ENCODE measurements at regions not wholly inside any gene's neighbourhood (a gene's known extent, or its start where the extent isn't known, plus 50 kb on each side); places are given as distances from the start of the nearest gene placed in this dataset.

GRCh38 chr12:92199819-92200576 lies 54.4 kb upstream of the BTG1 start:
- ChIA-PET POLR2A (no interaction called here), RAD21 (ENCODE audit: low non-redundant PET in 1 of 2, low total read pairs in 2 of 2, uncharacterized antibody in 2 of 2, unreplicated experiment in 2 of 2) (no interaction called here), CTCF (no interaction called here)
- Histone ChIP-seq H3K9me3 (ENCODE audit: control insufficient read depth in 1 of 2, insufficient read depth in 1 of 2, low read depth in 1 of 2, low read length in 2 of 2) (no peaks in the 10 kb centered on the region), H3K27me3 (ENCODE audit: insufficient read depth, low read length) (no peaks in the 10 kb centered on the region), H3K9ac (ENCODE audit: low read length) (no peak overlapping the region), H3K79me2 (ENCODE audit: insufficient read depth, low read length) (no peaks in the 10 kb centered on the region), H3K4me2 (ENCODE audit: low read length) (no peak overlapping the region), H2AFZ (ENCODE audit: low read depth, low read length, poor library complexity, severe bottlenecking) (no peak overlapping the region), H3K9me2 (ENCODE audit: insufficient read depth) (no peaks in the 10 kb centered on the region), H3K4me1 (ENCODE audit: control insufficient read depth in 1 of 2, insufficient read depth in 2 of 2, low read length in 2 of 2) (no peaks in the 10 kb centered on the region), H3K27ac (ENCODE audit: low read depth, low read length) (no peak overlapping the region), H3K36me3 (ENCODE audit: control insufficient read depth in 1 of 2, insufficient read depth in 2 of 2, low read length in 2 of 2) (no peaks in the 10 kb centered on the region), H4K20me1 (ENCODE audit: insufficient read depth) (no peaks in the 10 kb centered on the region), H3K4me3 (replicated peaks in 1 of 2; ENCODE audit: low read depth in 1 of 2, low read length in 2 of 2) (no peak overlapping the region)
- ATAC-seq = no peak
- TF ChIP-seq FOSL1 (IDR thresholded peaks at IDR 0.05; ENCODE audit: low read depth) (no peak), POLR2A (IDR thresholded peaks at IDR 0.05; ENCODE audit: borderline replicate concordance, extremely low read depth, insufficient read depth, insufficient read length) (no peak), ATF3 (IDR thresholded peaks at IDR 0.05) (no peak), EZH2 (IDR thresholded peaks at IDR 0.05) (no peak), EZH2phosphoT487 (IDR thresholded peaks at IDR 0.05; ENCODE audit: borderline replicate concordance) (no peak), MAX (IDR thresholded peaks at IDR 0.05) (no peak), CBX3 (IDR thresholded peaks at IDR 0.05; ENCODE audit: low read depth) (no peak), SRF (IDR thresholded peaks at IDR 0.05; ENCODE audit: low read depth) (no peak), EGR1 (IDR thresholded peaks at IDR 0.05; ENCODE audit: low read depth) (no peak), ZFX (IDR thresholded peaks at IDR 0.05) (no peak), YY1 (IDR thresholded peaks at IDR 0.05; ENCODE audit: extremely low read depth, insufficient replicate concordance, low read depth, low read length) (no peak), RAD21 (IDR thresholded peaks at IDR 0.05; ENCODE audit: low read depth) (no peak), CTCF (IDR thresholded peaks at IDR 0.05 in 2 of 3, conservative IDR thresholded peaks at IDR 0.05 in 1 of 3; ENCODE audit: borderline replicate concordance in 1 of 3, insufficient read depth in 1 of 3, low read depth in 2 of 3, low read length in 2 of 3) (no peak), ZNF274 (IDR thresholded peaks at IDR 0.05; ENCODE audit: low read depth, low read length) (no peak)
- TF ChIP-seq, protein P1, sequence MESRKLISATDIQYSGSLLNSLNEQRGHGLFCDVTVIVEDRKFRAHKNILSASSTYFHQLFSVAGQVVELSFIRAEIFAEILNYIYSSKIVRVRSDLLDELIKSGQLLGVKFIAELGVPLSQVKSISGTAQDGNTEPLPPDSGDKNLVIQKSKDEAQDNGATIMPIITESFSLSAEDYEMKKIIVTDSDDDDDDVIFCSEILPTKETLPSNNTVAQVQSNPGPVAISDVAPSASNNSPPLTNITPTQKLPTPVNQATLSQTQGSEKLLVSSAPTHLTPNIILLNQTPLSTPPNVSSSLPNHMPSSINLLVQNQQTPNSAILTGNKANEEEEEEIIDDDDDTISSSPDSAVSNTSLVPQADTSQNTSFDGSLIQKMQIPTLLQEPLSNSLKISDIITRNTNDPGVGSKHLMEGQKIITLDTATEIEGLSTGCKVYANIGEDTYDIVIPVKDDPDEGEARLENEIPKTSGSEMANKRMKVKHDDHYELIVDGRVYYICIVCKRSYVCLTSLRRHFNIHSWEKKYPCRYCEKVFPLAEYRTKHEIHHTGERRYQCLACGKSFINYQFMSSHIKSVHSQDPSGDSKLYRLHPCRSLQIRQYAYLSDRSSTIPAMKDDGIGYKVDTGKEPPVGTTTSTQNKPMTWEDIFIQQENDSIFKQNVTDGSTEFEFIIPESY (IDR thresholded peaks at IDR 0.05; ENCODE audit: extremely low read depth, insufficient replicate concordance, low read length) = no peak
- intact Hi-C loops (cut with micrococcal nuclease) = no loop called here
- BruUV-seq (replicated peaks) = no TSS peak
- no peak for DNase-seq (ENCODE audit: low read depth, low spot score)

Measured in HCT116 (cell line).